A549 (cell line): ENCODE measurements at regions not wholly inside any gene's neighbourhood (a gene's known extent, or its start where the extent isn't known, plus 50 kb on each side); places are given as distances from the start of the nearest gene placed in this dataset.

ENCODE experiments used
- ATAC-seq, 2 experiments: fragments of 200-7000 bp in 1 of 2; fragments of >200 bp in 1 of 2; cut with Nextera tagmentation in 1 of 2; cut with Tn5 transposase in 1 of 2; 3 replicates each; pipeline versions ENCODE4 v1.8.0 to v1.9.1; 2018 to 2020; ENCODE audit warnings: mild to moderate bottlenecking in 1 of 2, moderate library complexity in 1 of 2
- CTCF ChIA-PET: fragments of 300-600 bp; sonication (Branson Sonifier 250); formaldehyde crosslinking; extraction: SDS; loops from one replicate; lab custom pipeline; 2021; ENCODE audit warnings: antibody characterized with exemption, inconsistent platforms; lab: Yijun Ruan, JAX
- POLR2A ChIA-PET: fragments of 350-600 bp; formaldehyde crosslinking; extraction: SDS; loops from one replicate; lab custom pipeline; 2021; ENCODE audit warnings: antibody characterized with exemption, inconsistent platforms; lab: Yijun Ruan, JAX
- DNase-seq, 2 experiments: peaks; one replicate each; pipeline versions ENCODE4 v3.0.0 to v3.0.0-alpha.2; 2011 to 2016; ENCODE audit warnings: low read depth in 1 of 2, low spot score in 1 of 2
- FAIRE-seq: peaks from 2 replicates; lab custom pipeline; 2011; peaks lifted over from hg19 to GRCh38; lab: Jason Lieb, UNC
- H3K27ac ChIP-seq, 2 experiments: fragments of >200 bp; sonication (Bioruptor Twin); formaldehyde crosslinking; 3 replicates each; pipeline ENCODE4 v1.5.1; 2016 to 2017
- H3K4me1 ChIP-seq: fragments of >200 bp; sonication (Bioruptor Twin); formaldehyde crosslinking; 3 replicates; pipeline ENCODE4 v1.6.1; 2016
- H3K4me2 ChIP-seq: fragments of >200 bp; sonication (Bioruptor Twin); formaldehyde crosslinking; 3 replicates; pipeline ENCODE4 v1.6.1; 2016
- H3K4me3 ChIP-seq: fragments of >200 bp; sonication (Bioruptor Twin); formaldehyde crosslinking; 3 replicates; pipeline ENCODE4 v1.5.1; 2016
- H3K9me3 ChIP-seq: fragments of >200 bp; sonication (Bioruptor Twin); formaldehyde crosslinking; 3 replicates; pipeline ENCODE4 v1.6.1; 2016
- ATOH8 ChIP-seq: fragments of 250-450 bp; sonication (Bioruptor Pico); IDR thresholded peaks from 2 replicates; pipeline ENCODE4 v1.5.0; 2020; ENCODE audit warnings: low read depth, mild to moderate bottlenecking, moderate library complexity
- CEBPB ChIP-seq, 2 experiments: fragments of >200 bp in 1 of 2; sonication (Bioruptor Twin) in 1 of 2; formaldehyde crosslinking in 1 of 2; IDR thresholded peaks; 2 replicates each; pipeline ENCODE4 v1.6.1; 2012 to 2016
- CHD2 ChIP-seq: fragments of 150-350 bp; IDR thresholded peaks from 2 replicates; pipeline ENCODE4 v1.6.1; 2014; ENCODE audit warnings: low read length; ENCODE audit not compliant: partially characterized antibody
- CHD4 ChIP-seq: fragments of 200-600 bp; sonication (generic); IDR thresholded peaks from 2 replicates; pipeline ENCODE4 v1.6.1; 2016; ENCODE audit warnings: antibody characterized with exemption, mild to moderate bottlenecking, borderline replicate concordance
- CTCF ChIP-seq: fragments of >200 bp; sonication (Bioruptor Twin); formaldehyde crosslinking; IDR thresholded peaks from 3 replicates; pipeline ENCODE4 v1.5.1; 2016
- E2F6 ChIP-seq: IDR thresholded peaks from 2 replicates; pipeline ENCODE4 v1.6.1; 2012; ENCODE audit warnings: low read depth, borderline replicate concordance
- EHF ChIP-seq: fragments of 250-450 bp; sonication (Bioruptor Pico); IDR thresholded peaks from 2 replicates; pipeline ENCODE4 v1.5.0; 2020; ENCODE audit warnings: mild to moderate bottlenecking
- FOXS1 ChIP-seq: fragments of 250-450 bp; sonication (Bioruptor Pico); IDR thresholded peaks from 2 replicates; pipeline ENCODE4 v1.5.0; 2020; ENCODE audit warnings: mild to moderate bottlenecking, moderate library complexity
- GATA3 ChIP-seq: IDR thresholded peaks from 2 replicates; pipeline ENCODE4 v1.6.1; 2012; ENCODE audit warnings: borderline replicate concordance
- HEYL ChIP-seq: fragments of 250-450 bp; sonication (Bioruptor Pico); IDR thresholded peaks from 2 replicates; pipeline ENCODE4 v1.8.0; 2021; ENCODE audit warnings: mild to moderate bottlenecking, moderate library complexity
- HOXB5 ChIP-seq: fragments of 250-450 bp; sonication (Bioruptor Pico); IDR thresholded peaks from 2 replicates; pipeline ENCODE4 v1.5.0; 2020; ENCODE audit warnings: mild to moderate bottlenecking, moderate library complexity
- JUN ChIP-seq, 2 experiments: fragments of >200 bp; sonication (Bioruptor Twin); formaldehyde crosslinking; IDR thresholded peaks; 2 replicates in 1 of 2; 3 replicates in 1 of 2; pipeline ENCODE4 v1.6.1; 2016 to 2017
- KDM1A ChIP-seq: fragments of 200-600 bp; sonication (generic); IDR thresholded peaks from 2 replicates; pipeline ENCODE4 v1.6.1; 2016; ENCODE audit warnings: low read depth, mild to moderate bottlenecking
- MAFK ChIP-seq: fragments of 450-650 bp; IDR thresholded peaks from 2 replicates; pipeline ENCODE4 v1.6.1; 2014; ENCODE audit not compliant: partially characterized antibody
- NFE2L2 ChIP-seq: fragments of 150-350 bp; conservative IDR thresholded peaks from 2 replicates; pipeline ENCODE4 v1.6.1; 2014; ENCODE audit warnings: low read length
- POLR2A ChIP-seq: IDR thresholded peaks from 2 replicates; pipeline ENCODE4 v1.6.1; 2012; ENCODE audit warnings: mild to moderate bottlenecking, low read length
- RARB ChIP-seq: fragments of 250-450 bp; sonication (Bioruptor Pico); IDR thresholded peaks from 2 replicates; pipeline ENCODE4 v1.8.0; 2021; ENCODE audit warnings: mild to moderate bottlenecking, moderate library complexity
- RCOR1 ChIP-seq: fragments of 150-350 bp; IDR thresholded peaks from 2 replicates; pipeline ENCODE4 v1.6.1; 2014; ENCODE audit warnings: antibody characterized with exemption, low read length, low read depth
- REST ChIP-seq: fragments of 200-600 bp; sonication (generic); IDR thresholded peaks from 2 replicates; pipeline ENCODE4 v1.6.1; 2016; ENCODE audit warnings: antibody characterized with exemption, mild to moderate bottlenecking, moderate library complexity
- RFX5 ChIP-seq: fragments of 450-650 bp; IDR thresholded peaks from 2 replicates; pipeline ENCODE4 v1.7.1; 2014; ENCODE audit warnings: antibody characterized with exemption, mild to moderate bottlenecking, moderate library complexity
- RNF2 ChIP-seq: fragments of 200-600 bp; sonication (generic); IDR thresholded peaks from 2 replicates; pipeline ENCODE4 v1.6.1; 2016; ENCODE audit warnings: low read depth, mild to moderate bottlenecking, antibody characterized with exemption, moderate library complexity, borderline replicate concordance
- SREBF2 ChIP-seq: fragments of 450-650 bp; IDR thresholded peaks from 2 replicates; pipeline ENCODE4 v1.6.1; 2014; ENCODE audit warnings: mild to moderate bottlenecking, moderate library complexity
- TP53 ChIP-seq: fragments of 250-450 bp; sonication (Bioruptor Pico); IDR thresholded peaks from 2 replicates; pipeline ENCODE4 v1.5.0; 2021; ENCODE audit warnings: mild to moderate bottlenecking, moderate library complexity
- ZC3H11A ChIP-seq: fragments of 450-650 bp; IDR thresholded peaks from 2 replicates; pipeline ENCODE4 v1.6.1; 2014; ENCODE audit warnings: antibody characterized with exemption, mild to moderate bottlenecking
- ZNF302 ChIP-seq: fragments of 250-450 bp; sonication (Bioruptor Pico); IDR thresholded peaks from 2 replicates; pipeline ENCODE4 v1.9.0; 2021; ENCODE audit warnings: inconsistent platforms, mild to moderate bottlenecking, moderate library complexity
- WGBS: methylation state at CpG from one replicate; pipeline ENCODE4 v1.1.6; 2017; ENCODE audit errors: missing lambda C conversion rate; 5-methylcytosine and 5-hydroxymethylcytosine counted together

- no peak overlapping the region for H3K27ac ChIP-seq
- POLR2A ChIA-PET = no interaction called here
- H3K9me3 ChIP-seq = no peaks in the 10 kb centered on the region
- H3K4me3 ChIP-seq = no peak overlapping the region
- DNase-seq (no peak), FAIRE-seq (no peak), ATAC-seq (no peak)
- CTCF ChIA-PET = no interaction called here
- H3K4me1 ChIP-seq = no peaks in the 10 kb centered on the region
- H3K4me2 ChIP-seq = no peak overlapping the region
- TF ChIP-seq CEBPB (IDR thresholded peaks at IDR 0.05) = no peak
- no peak for TF ChIP-seq MAFK
- TF ChIP-seq CHD2 = no peak
- TF ChIP-seq ZNF302 = no peak
- TF ChIP-seq POLR2A = no peak
- no peak for TF ChIP-seq RFX5
- no peak for TF ChIP-seq RNF2
- TF ChIP-seq REST = no peak
- TF ChIP-seq TP53 = no peak
- no peak for TF ChIP-seq SREBF2
- TF ChIP-seq NFE2L2 = no peak
- TF ChIP-seq E2F6 = no peak
- no peak for TF ChIP-seq RCOR1
- TF ChIP-seq FOXS1 (CRISPR knock-in tag) = no peak
- TF ChIP-seq, all 56 proteins: peak for 0
- 4% methylated on average over 3 of the region's 3 CpGs for WGBS
These were observed 227.2 kb downstream of the SLCO4C1 start for GRCh38 chr5:102068870-102069269.

GRCh38 chr5:102049517-102049916, 246.6 kb downstream of the SLCO4C1 start:
- no peak overlapping the region for H3K27ac ChIP-seq
- ChIA-PET CTCF (no interaction called here), POLR2A (no interaction called here)
- ATAC-seq = no peak
- H3K4me1 ChIP-seq = no peaks in the 10 kb centered on the region
- no peak for FAIRE-seq
- no peak for DNase-seq
- H3K4me3 ChIP-seq = no peak overlapping the region
- H3K9me3 ChIP-seq = no peaks in the 10 kb centered on the region
- no peak for TF ChIP-seq CHD4
- no peak for TF ChIP-seq JUN (IDR thresholded peaks at IDR 0.05)
- TF ChIP-seq TP53 = no peak
- TF ChIP-seq KDM1A = no peak
- TF ChIP-seq RFX5 = no peak
- no peak for TF ChIP-seq CTCF
- no peak for TF ChIP-seq EHF
- TF ChIP-seq ZC3H11A = no peak
- no peak for TF ChIP-seq GATA3
- TF ChIP-seq HOXB5 (CRISPR knock-in tag) = no peak
- no peak for TF ChIP-seq HEYL
- TF ChIP-seq ATOH8 = no peak
- no peak for TF ChIP-seq RARB (CRISPR knock-in tag)
- H3K4me2 ChIP-seq = no peak overlapping the region
